Uterus (tissue), 3 donors: ENCODE measurements at regions not wholly inside any gene's neighbourhood (a gene's known extent, or its start where the extent isn't known, plus 50 kb on each side); places are given as distances from the start of the nearest gene placed in this dataset.

ENCODE experiments used
- DNase-seq, 2 donors: peaks; one replicate each; pipeline ENCODE4 v3.0.0-alpha.2; 2019 to 2020
- H3K27ac ChIP-seq, 2 donors: fragments of 200-600 bp; sonication (generic); 1 replicate in 1 of 2; 2 replicates in 1 of 2; pipeline ENCODE4 v1.5.1; 2016 to 2018
- H3K27me3 ChIP-seq, 2 donors: fragments of 200-600 bp; sonication (generic); one replicate each; pipeline ENCODE4 v1.5.1; 2018 to 2019; ENCODE audit warnings: control low read depth in 1 of 2
- H3K36me3 ChIP-seq, 2 donors: fragments of 200-600 bp; sonication (generic); one replicate each; pipeline ENCODE4 v1.5.1; 2019; ENCODE audit warnings: control low read depth in 1 of 2
- H3K4me1 ChIP-seq, 2 donors: fragments of 200-600 bp; sonication (generic); one replicate each; pipeline ENCODE4 v1.5.1; 2018 to 2019; ENCODE audit warnings: control low read depth in 1 of 2
- H3K4me3 ChIP-seq, 2 donors: fragments of 200-600 bp; sonication (generic); 1 replicate in 1 of 2; 2 replicates in 1 of 2; pipeline ENCODE4 v1.5.1; 2018 to 2019; ENCODE audit warnings: mild to moderate bottlenecking in 1 of 2
- H3K9me3 ChIP-seq, 2 donors: fragments of 200-600 bp; sonication (generic); one replicate each; pipeline ENCODE4 v1.5.1; 2019; ENCODE audit warnings: control low read depth in 1 of 2
- POLR2A ChIP-seq, 2 donors: fragments of 450-650 bp; IDR thresholded peaks; one replicate each; pipeline ENCODE4 v1.6.1; 2016; ENCODE audit warnings: antibody characterized with exemption in 2 of 2, mild to moderate bottlenecking in 1 of 2, moderate library complexity in 1 of 2
- intact Hi-C: fragments of 100-400 bp; cut with DNase I; formaldehyde crosslinking; loops from one replicate; pipeline ENCODE4 v1.15.1; 2023; ENCODE audit warnings: low total_unique reads
- TF ChIP-seq, protein P1 (sequence below), 4 experiments: fragments of 200-600 bp in 2 of 4; fragments of 450-650 bp in 2 of 4; sonication (generic) in 2 of 4; IDR thresholded peaks; one replicate each; pipeline ENCODE4 v1.5.1; 2016 to 2019; ENCODE audit warnings: antibody characterized with exemption in 4 of 4, mild to moderate bottlenecking in 2 of 4, moderate library complexity in 1 of 4
- donor health status: DM: yes; HTN: yes; CAD: no.

DNA sequence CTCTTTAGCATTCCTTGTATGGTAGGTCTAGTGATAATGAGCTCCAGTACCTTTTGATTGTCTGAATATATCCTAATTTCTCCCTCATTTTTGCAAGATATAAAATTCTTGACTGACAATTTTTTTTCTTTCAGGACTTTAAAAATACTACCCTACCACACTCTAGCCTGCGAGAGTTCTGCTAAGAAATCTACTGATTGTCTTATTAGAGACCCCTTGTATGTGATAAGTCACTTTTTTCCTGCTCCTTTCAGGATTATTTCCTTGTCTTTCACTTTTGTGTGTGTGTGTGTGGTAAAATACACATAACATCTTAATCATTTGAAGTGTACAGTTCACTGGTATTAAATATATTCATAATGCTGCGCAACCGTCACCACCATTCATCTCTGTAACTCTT lies 68.7 kb upstream of the PPP1R9A start:
- Histone ChIP-seq H3K9me3 (peaks cover 0 to 6% of the 10 kb centered on the region in 2 donors), H3K4me3 (no peak overlapping the region), H3K27me3 (no peaks in the 10 kb centered on the region), H3K4me1 (no peaks in the 10 kb centered on the region), H3K27ac (no peak overlapping the region), H3K36me3 (no peaks in the 10 kb centered on the region)
- intact Hi-C loops, result no loop called here
- no peak for TF ChIP-seq POLR2A (IDR thresholded peaks at IDR 0.05)
- TF ChIP-seq, protein P1, sequence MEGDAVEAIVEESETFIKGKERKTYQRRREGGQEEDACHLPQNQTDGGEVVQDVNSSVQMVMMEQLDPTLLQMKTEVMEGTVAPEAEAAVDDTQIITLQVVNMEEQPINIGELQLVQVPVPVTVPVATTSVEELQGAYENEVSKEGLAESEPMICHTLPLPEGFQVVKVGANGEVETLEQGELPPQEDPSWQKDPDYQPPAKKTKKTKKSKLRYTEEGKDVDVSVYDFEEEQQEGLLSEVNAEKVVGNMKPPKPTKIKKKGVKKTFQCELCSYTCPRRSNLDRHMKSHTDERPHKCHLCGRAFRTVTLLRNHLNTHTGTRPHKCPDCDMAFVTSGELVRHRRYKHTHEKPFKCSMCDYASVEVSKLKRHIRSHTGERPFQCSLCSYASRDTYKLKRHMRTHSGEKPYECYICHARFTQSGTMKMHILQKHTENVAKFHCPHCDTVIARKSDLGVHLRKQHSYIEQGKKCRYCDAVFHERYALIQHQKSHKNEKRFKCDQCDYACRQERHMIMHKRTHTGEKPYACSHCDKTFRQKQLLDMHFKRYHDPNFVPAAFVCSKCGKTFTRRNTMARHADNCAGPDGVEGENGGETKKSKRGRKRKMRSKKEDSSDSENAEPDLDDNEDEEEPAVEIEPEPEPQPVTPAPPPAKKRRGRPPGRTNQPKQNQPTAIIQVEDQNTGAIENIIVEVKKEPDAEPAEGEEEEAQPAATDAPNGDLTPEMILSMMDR (IDR thresholded peaks at IDR 0.05), result no peak
- DNase-seq, result no peak

DNA sequence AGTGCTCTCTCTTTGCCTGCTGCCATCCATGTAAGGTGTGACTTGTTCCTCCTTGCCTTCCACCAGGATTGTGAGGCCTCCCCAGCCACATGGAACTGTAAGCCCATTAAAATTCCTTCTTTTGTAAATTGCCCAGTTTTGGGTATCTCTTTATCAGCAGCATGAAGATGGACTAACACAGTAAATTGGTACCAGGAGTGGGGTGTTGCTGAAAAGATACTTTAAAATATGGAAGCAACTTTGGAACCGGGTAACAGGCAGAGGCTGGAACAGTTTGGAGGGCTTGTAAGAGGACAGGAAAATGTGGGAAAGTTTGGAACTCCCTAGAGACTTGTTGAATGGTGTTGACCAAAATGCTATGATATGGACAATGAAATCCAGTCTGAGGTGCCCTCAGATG lies 63.8 kb upstream of the PPP1R9A start:
- Histone ChIP-seq H3K27me3 (no peaks in the 10 kb centered on the region), H3K4me3 (no peak overlapping the region), H3K9me3 (peaks cover 0 to 11% of the 10 kb centered on the region in 2 donors), H3K27ac (no peak overlapping the region), H3K36me3 (no peaks in the 10 kb centered on the region), H3K4me1 (no peaks in the 10 kb centered on the region)
- intact Hi-C loops, result no loop called here
- no peak for DNase-seq
- TF ChIP-seq, protein P1 (IDR thresholded peaks at IDR 0.05), result no peak
- TF ChIP-seq POLR2A (IDR thresholded peaks at IDR 0.05), result no peak

DNA sequence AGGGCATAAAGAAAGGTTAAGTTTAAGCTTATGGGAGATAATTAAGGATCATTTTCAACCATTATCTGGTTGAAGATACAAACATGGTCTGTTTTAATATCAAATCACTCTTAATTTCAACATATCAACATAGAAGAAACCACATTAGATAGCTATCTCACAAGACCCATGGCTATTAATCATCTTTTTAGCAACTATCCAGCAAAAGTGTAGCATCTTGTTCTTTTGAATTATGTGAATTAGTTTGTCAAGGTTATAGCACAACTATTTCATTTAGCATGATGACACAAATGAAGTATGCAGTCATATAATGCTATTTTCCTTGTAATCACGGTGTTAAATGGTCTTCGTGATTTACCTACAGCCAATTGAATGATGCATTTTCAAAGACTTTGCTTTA lies 58.9 kb upstream of the PPP1R9A start:
- intact Hi-C loops, result no loop called here
- Histone ChIP-seq H3K9me3 (peaks cover 0 to 6% of the 10 kb centered on the region in 2 donors), H3K27me3 (no peaks in the 10 kb centered on the region)

DNA sequence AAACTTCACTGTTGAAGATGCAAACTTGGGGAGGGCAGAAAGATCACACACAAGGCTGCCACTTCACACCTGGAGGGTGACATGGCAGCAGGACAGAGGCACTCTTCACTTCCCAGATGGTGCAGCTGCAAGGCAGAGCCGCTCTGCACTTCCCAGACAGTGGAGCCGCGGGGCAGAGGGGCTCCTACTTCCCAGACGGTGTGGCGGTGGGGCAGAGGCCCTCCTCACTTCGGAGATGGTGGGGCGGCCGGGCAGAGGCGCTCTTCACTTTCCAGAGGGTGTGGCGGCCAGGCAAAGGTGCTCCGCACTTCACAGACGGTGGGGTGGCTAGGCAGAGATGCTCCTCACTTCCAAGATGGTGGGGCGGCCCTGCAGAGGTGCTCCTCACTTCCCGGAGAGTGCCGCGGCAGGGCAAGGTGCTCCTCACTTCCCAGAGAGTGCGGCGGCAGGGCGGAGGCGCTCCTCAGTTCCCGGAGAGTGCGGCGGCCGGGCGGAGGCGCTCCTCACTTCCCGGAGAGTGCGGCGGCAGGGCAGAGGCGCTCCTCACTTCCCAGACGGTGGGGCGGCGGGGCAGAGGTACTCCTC lies 58.3 kb upstream of the PPP1R9A start:
- TF ChIP-seq POLR2A (IDR thresholded peaks at IDR 0.05), result no peak
- TF ChIP-seq, protein P1 (IDR thresholded peaks at IDR 0.05), result no peak
- Histone ChIP-seq H3K36me3 (no peaks in the 10 kb centered on the region), H3K27ac (no peak overlapping the region), H3K4me3 (no peak overlapping the region), H3K27me3 (no peaks in the 10 kb centered on the region), H3K9me3 (peaks cover 0 to 6% of the 10 kb centered on the region in 2 donors), H3K4me1 (no peaks in the 10 kb centered on the region)
- intact Hi-C loops, result no loop called here
- no peak for DNase-seq

More for the DNA sequence above, 58.9 kb upstream of the PPP1R9A start:
- H3K4me3 ChIP-seq, result no peak overlapping the region
- no peak overlapping the region for H3K27ac ChIP-seq
- DNase-seq, result no peak
- TF ChIP-seq, protein P1 (IDR thresholded peaks at IDR 0.05), result no peak
- TF ChIP-seq POLR2A (IDR thresholded peaks at IDR 0.05), result no peak
- no peaks in the 10 kb centered on the region for H3K36me3 ChIP-seq
- H3K4me1 ChIP-seq, result no peaks in the 10 kb centered on the region

GRCh38 chr7:94849636-94850208 lies 57.7 kb upstream of the PPP1R9A start:
- no peak overlapping the region for H3K4me3 ChIP-seq

More at GRCh38 chr7:94849636-94850208, 57.7 kb upstream of the PPP1R9A start:
- H3K4me1 ChIP-seq, result no peaks in the 10 kb centered on the region
- H3K27ac ChIP-seq, result no peak overlapping the region
- H3K36me3 ChIP-seq, result no peaks in the 10 kb centered on the region
- no peaks in the 10 kb centered on the region for H3K9me3 ChIP-seq
- no peak for DNase-seq
- no peak for TF ChIP-seq POLR2A (IDR thresholded peaks at IDR 0.05)
- TF ChIP-seq, protein P1 (IDR thresholded peaks at IDR 0.05), result no peak
- intact Hi-C loops, result no loop called here
- H3K27me3 ChIP-seq, result no peaks in the 10 kb centered on the region
